Endothelial cell of umbilical vein (primary cell): ENCODE measurements at regions not wholly inside any gene's neighbourhood (a gene's known extent, or its start where the extent isn't known, plus 50 kb on each side); places are given as distances from the start of the nearest gene placed in this dataset.
"Not testable (repeated sequence)": the region's sequence is repeated elsewhere in the genome, so short reads cannot be mapped to it uniquely, and the experiment has no call there.

Experiments
- BruUV-seq: library from RNA; stranded (reverse); fragments of 400-500 nt; replicated peaks from 2 replicates; lab custom pipeline; 2021; lab: Mats Ljungman, UMichigan
- CTCF ChIA-PET: fragments of 300-600, 350-600 bp; sonication (Branson Sonifier 250); formaldehyde crosslinking; loops from one replicate; lab custom pipeline; 2021; ENCODE audit warnings: antibody characterized with exemption, inconsistent platforms; lab: Charles Lee
- POLR2A ChIA-PET: fragments of 300-600, 350-600 bp; sonication (Branson Sonifier 250); formaldehyde crosslinking; loops from one replicate; lab custom pipeline; 2021; ENCODE audit warnings: antibody characterized with exemption, inconsistent platforms; lab: Charles Lee
- DNase-seq: peaks from one replicate; pipeline ENCODE4 v3.0.0-alpha.2; 2011; ENCODE audit warnings: low read depth, low spot score
- FAIRE-seq: peaks from 2 replicates; lab custom pipeline; 2011; peaks lifted over from hg19 to GRCh38; lab: Jason Lieb, UNC
- H2AFZ ChIP-seq: 2 replicates; pipeline ENCODE4 v1.6.0; 2012; ENCODE audit warnings: low read depth, low read length, control low read depth, inconsistent platforms
- H3K27ac ChIP-seq: 2 replicates; pipeline ENCODE4 v1.5.1; 2011; ENCODE audit warnings: low read depth, mild to moderate bottlenecking, control low read depth, low read length, moderate library complexity; ENCODE audit not compliant: insufficient read depth
- H3K27me3 ChIP-seq, 2 experiments: 2 replicates each; pipeline versions ENCODE4 v1.6.0 to v1.6.1; 2011; ENCODE audit warnings: low read length in 2 of 2, mixed read lengths in 1 of 2; ENCODE audit not compliant: control insufficient read depth in 2 of 2, insufficient read depth in 2 of 2
- H3K36me3 ChIP-seq, 2 experiments: 2 replicates in 1 of 2; 3 replicates in 1 of 2; pipeline ENCODE4 v1.5.1; 2011; ENCODE audit warnings: low read length in 2 of 2, mild to moderate bottlenecking in 1 of 2, moderate library complexity in 1 of 2; ENCODE audit not compliant: control insufficient read depth in 2 of 2, insufficient read depth in 2 of 2; ENCODE audit errors: extremely low read depth in 1 of 2
- H3K4me1 ChIP-seq: 3 replicates; pipeline ENCODE4 v1.5.1; 2011; ENCODE audit warnings: mild to moderate bottlenecking, low read length; ENCODE audit not compliant: control insufficient read depth, insufficient read depth; ENCODE audit errors: extremely low read depth
- H3K4me2 ChIP-seq: 2 replicates; pipeline ENCODE4 v1.6.1; 2011; ENCODE audit warnings: low read length, control low read depth, mixed read lengths; ENCODE audit not compliant: insufficient read depth
- H3K4me3 ChIP-seq, 3 experiments: fragments of 200-600 bp in 1 of 3; sonication (generic), shearing (Covaris generic) in 1 of 3; replicated peaks in 1 of 3; 2 replicates each; pipeline ENCODE4 v1.5.1; 2011 to 2016; ENCODE audit warnings: control low read depth in 3 of 3, low read length in 3 of 3, mild to moderate bottlenecking in 2 of 3, inconsistent platforms in 1 of 3, low read depth in 1 of 3, moderate library complexity in 1 of 3; ENCODE audit not compliant: insufficient read depth in 1 of 3
- H3K79me2 ChIP-seq: 2 replicates; pipeline ENCODE4 v1.6.0; 2012; ENCODE audit warnings: low read length, inconsistent platforms; ENCODE audit not compliant: control insufficient read depth, insufficient read depth
- H3K9ac ChIP-seq: replicated peaks from 2 replicates; pipeline ENCODE3; 2011; ENCODE audit warnings: low read length, control low read depth; ENCODE audit not compliant: insufficient read depth; ENCODE audit errors: extremely low read depth
- H3K9me1 ChIP-seq: replicated peaks from 3 replicates; pipeline ENCODE4 v1.6.0; 2011; ENCODE audit warnings: mild to moderate bottlenecking, low read length; ENCODE audit not compliant: control insufficient read depth, insufficient read depth; ENCODE audit errors: extremely low read depth
- H3K9me3 ChIP-seq: replicated peaks from 2 replicates; pipeline ENCODE4 v1.5.1; 2012; ENCODE audit warnings: low read length, inconsistent platforms; ENCODE audit not compliant: control insufficient read depth, insufficient read depth
- H4K20me1 ChIP-seq: replicated peaks from 2 replicates; pipeline ENCODE3; 2011; ENCODE audit warnings: mild to moderate bottlenecking, low read length; ENCODE audit not compliant: control insufficient read depth, insufficient read depth; ENCODE audit errors: extremely low read depth
- CTCF ChIP-seq, 2 donors: IDR thresholded peaks; 1 replicate in 1 of 2; 2 replicates in 1 of 2; pipeline ENCODE4 v1.5.1; 2011; ENCODE audit warnings: low read length in 2 of 2, mild to moderate bottlenecking in 2 of 2, moderate library complexity in 2 of 2, control low read depth in 1 of 2, inconsistent platforms in 1 of 2, low read depth in 1 of 2; ENCODE audit not compliant: insufficient read depth in 1 of 2; ENCODE audit errors: extremely low read depth in 1 of 2
- EZH2 ChIP-seq: IDR thresholded peaks from 2 replicates; pipeline ENCODE4 v1.6.1; 2012; ENCODE audit warnings: borderline replicate concordance, low read depth, mild to moderate bottlenecking, moderate library complexity, low read length, inconsistent platforms; ENCODE audit not compliant: severe bottlenecking
- FOS ChIP-seq: IDR thresholded peaks from 2 replicates; pipeline ENCODE4 v1.6.1; 2011; ENCODE audit warnings: mild to moderate bottlenecking, low read length, moderate library complexity, borderline replicate concordance; ENCODE audit not compliant: insufficient read depth
- GATA2 ChIP-seq: IDR thresholded peaks from 2 replicates; pipeline ENCODE4 v1.7.0; 2011; ENCODE audit warnings: low read depth, mild to moderate bottlenecking, moderate library complexity, mixed read lengths, low read length; ENCODE audit not compliant: insufficient read length, insufficient read depth
- JUN ChIP-seq: IDR thresholded peaks from 2 replicates; pipeline ENCODE4 v1.6.1; 2011; ENCODE audit warnings: borderline replicate concordance, low read depth; ENCODE audit not compliant: insufficient read length, insufficient read depth
- MAX ChIP-seq: IDR thresholded peaks from 2 replicates; pipeline ENCODE4 v1.6.1; 2011; ENCODE audit not compliant: insufficient read depth, insufficient read length
- MYC ChIP-seq: IDR thresholded peaks from one replicate; pipeline ENCODE4 v1.6.1; 2011; ENCODE audit warnings: mild to moderate bottlenecking, low read depth, low read length
- POLR2A ChIP-seq: IDR thresholded peaks from 2 replicates; pipeline ENCODE4 v1.6.1; 2012; ENCODE audit warnings: low read depth, mild to moderate bottlenecking, control low read depth, low read length
- POLR2AphosphoS5 ChIP-seq: IDR thresholded peaks from 2 replicates; pipeline ENCODE4 v1.6.1; 2012; ENCODE audit warnings: low read depth, mild to moderate bottlenecking, control low read depth, low read length, moderate library complexity; ENCODE audit not compliant: insufficient read depth
- dilution Hi-C: fragments of 300-500 bp; cut with MboI; formaldehyde crosslinking; loops from one replicate; pipeline ENCODE4 v1.15.0; 2019; ENCODE audit warnings: low sequenced_read_pairs; ENCODE audit not compliant: extremely low pct_ligation_motif_present
- intact Hi-C: fragments of 100-400 bp; cut with micrococcal nuclease; formaldehyde crosslinking; loops from one replicate; pipeline ENCODE4 v1.10.0; 2022

- dilution Hi-C loops (no loop called here), intact Hi-C loops (no loop called here)
- no TSS peak for BruUV-seq
- FAIRE-seq (no peak), DNase-seq (no peak)
- H3K4me1 ChIP-seq, result no peaks in the 10 kb centered on the region
- H4K20me1 ChIP-seq, result no peaks in the 10 kb centered on the region
- H3K9me3 ChIP-seq, result peaks cover 1% of the 10 kb centered on the region
- H3K4me2 ChIP-seq, result no peak overlapping the region
- no peaks in the 10 kb centered on the region for H3K36me3 ChIP-seq
- H3K9me1 ChIP-seq, result no peaks in the 10 kb centered on the region
- CTCF ChIA-PET, result no interaction called here
- POLR2A ChIA-PET, result no interaction called here
- H3K27me3 ChIP-seq, result no peaks in the 10 kb centered on the region
- no peak overlapping the region for H2AFZ ChIP-seq
- no peak for TF ChIP-seq POLR2A
- no peak for TF ChIP-seq MAX
- no peak for TF ChIP-seq EZH2
- TF ChIP-seq FOS, result no peak
- TF ChIP-seq CTCF (IDR thresholded peaks at IDR 0.05; ENCODE audit: extremely low read depth in 1 of 2, insufficient read depth in 1 of 2, low read depth in 1 of 2, low read length in 2 of 2), result no peak
- TF ChIP-seq MYC, result no peak
- no peak for TF ChIP-seq POLR2AphosphoS5
- TF ChIP-seq JUN, result no peak
- no peak for TF ChIP-seq GATA2
- no peaks in the 10 kb centered on the region for H3K79me2 ChIP-seq
- no peak overlapping the region for H3K4me3 ChIP-seq
- no peak overlapping the region for H3K9ac ChIP-seq
- H3K27ac ChIP-seq, result no peak overlapping the region
Measured at GRCh38 chr18:51569561-51569960, 372.1 kb upstream of the MEX3C start.

GRCh38 chr18:51570071-51570470, 372.6 kb upstream of the MEX3C start:
- H3K9me3 ChIP-seq, H3K9me1 ChIP-seq, DNase-seq, BruUV-seq, H3K9ac ChIP-seq, H3K4me3 ChIP-seq, dilution Hi-C loops, H3K79me2 ChIP-seq, intact Hi-C loops, FAIRE-seq, H3K4me1 ChIP-seq, H3K27me3 ChIP-seq, H3K4me2 ChIP-seq, CTCF ChIA-PET, H3K36me3 ChIP-seq, H2AFZ ChIP-seq, POLR2A ChIA-PET, H4K20me1 ChIP-seq, H3K27ac ChIP-seq: not testable (repeated sequence)

GRCh38 chr18:51573886-51574285, 376.4 kb upstream of the MEX3C start:
- H3K4me2 ChIP-seq, H3K27ac ChIP-seq, H3K9ac ChIP-seq, H3K27me3 ChIP-seq, BruUV-seq, dilution Hi-C loops, FAIRE-seq, H3K36me3 ChIP-seq, DNase-seq, H3K9me3 ChIP-seq, H3K4me3 ChIP-seq, POLR2A ChIA-PET, H2AFZ ChIP-seq, H3K9me1 ChIP-seq, H3K4me1 ChIP-seq, H3K79me2 ChIP-seq, intact Hi-C loops, H4K20me1 ChIP-seq, CTCF ChIA-PET: not testable (repeated sequence)
